H1 (cell line): ENCODE measurements at regions not wholly inside any gene's neighbourhood (a gene's known extent, or its start where the extent isn't known, plus 50 kb on each side); places are given as distances from the start of the nearest gene placed in this dataset.

Experiments used
- CHD7 ChIP-seq: fragments of 300-600 bp; sonication (generic); IDR thresholded peaks from 2 replicates; pipeline ENCODE4 v1.7.1; 2012; ENCODE audit warnings: low read length, moderate library complexity, mild to moderate bottlenecking, inconsistent platforms; ENCODE audit not compliant: insufficient replicate concordance
- SIN3A ChIP-seq, 2 experiments: IDR thresholded peaks in 1 of 2; conservative IDR thresholded peaks in 1 of 2; 2 replicates each; pipeline ENCODE4 v1.6.1; 2011 to 2012; ENCODE audit warnings: low read length in 2 of 2, improper control_type of control experiment in 1 of 2, low read depth in 1 of 2, mild to moderate bottlenecking in 1 of 2

GRCh38 chr21:15567191-15567590 is 162.6 kb upstream of the USP25 start (continued):
- TF ChIP-seq CHD7 (no peak), SIN3A (conservative IDR thresholded peaks at IDR 0.05 in 1 of 2, IDR thresholded peaks at IDR 0.05 in 1 of 2; ENCODE audit: low read depth in 1 of 2, low read length in 2 of 2) (no peak)
